Thoracic aorta (tissue), 2 donors: ENCODE measurements at regions not wholly inside any gene's neighbourhood (a gene's known extent, or its start where the extent isn't known, plus 50 kb on each side); places are given as distances from the start of the nearest gene placed in this dataset.

Experiments used
- ATAC-seq: fragments of 150-250 bp; one replicate; pipeline ENCODE4 v1.8.0; 2017; ENCODE audit warnings: low read depth; ENCODE audit not compliant: insufficient number of reproducible peaks, low FRiP score
- DNase-seq: peaks from one replicate; pipeline ENCODE4 v3.0.0-alpha.2; 2020; ENCODE audit warnings: low spot score
- H3K27ac ChIP-seq, 2 donors: fragments of 200-600 bp; sonication (generic); 1 replicate in 1 of 2; 2 replicates in 1 of 2; pipeline ENCODE4 v1.5.1; 2016; ENCODE audit warnings: mild to moderate bottlenecking in 2 of 2, moderate library complexity in 2 of 2
- H3K27me3 ChIP-seq: fragments of 200-600 bp; sonication (generic); replicated peaks from 2 replicates; pipeline ENCODE4 v1.6.0; 2016; ENCODE audit warnings: mild to moderate bottlenecking; ENCODE audit not compliant: insufficient read depth
- H3K36me3 ChIP-seq: fragments of 200-600 bp; sonication (generic); one replicate; pipeline ENCODE4 v1.5.1; 2016
- H3K4me1 ChIP-seq, 2 donors: fragments of 200-600 bp; sonication (generic); 1 replicate in 1 of 2; 2 replicates in 1 of 2; pipeline versions ENCODE4 v1.5.1 to v1.6.0; 2016; ENCODE audit warnings: low read depth in 2 of 2, mild to moderate bottlenecking in 1 of 2; ENCODE audit not compliant: control insufficient read depth in 1 of 2
- H3K4me3 ChIP-seq: fragments of 200-600 bp; sonication (generic); 2 replicates; pipeline ENCODE4 v1.5.1; 2016; ENCODE audit warnings: mild to moderate bottlenecking
- H3K9me3 ChIP-seq: fragments of 200-600 bp; sonication (generic); 2 replicates; pipeline ENCODE4 v1.5.1; 2016
- TF ChIP-seq, protein P1 (sequence below): fragments of 200-600 bp; sonication (generic); IDR thresholded peaks from one replicate; pipeline ENCODE4 v1.5.1; 2019; ENCODE audit warnings: antibody characterized with exemption

DNA sequence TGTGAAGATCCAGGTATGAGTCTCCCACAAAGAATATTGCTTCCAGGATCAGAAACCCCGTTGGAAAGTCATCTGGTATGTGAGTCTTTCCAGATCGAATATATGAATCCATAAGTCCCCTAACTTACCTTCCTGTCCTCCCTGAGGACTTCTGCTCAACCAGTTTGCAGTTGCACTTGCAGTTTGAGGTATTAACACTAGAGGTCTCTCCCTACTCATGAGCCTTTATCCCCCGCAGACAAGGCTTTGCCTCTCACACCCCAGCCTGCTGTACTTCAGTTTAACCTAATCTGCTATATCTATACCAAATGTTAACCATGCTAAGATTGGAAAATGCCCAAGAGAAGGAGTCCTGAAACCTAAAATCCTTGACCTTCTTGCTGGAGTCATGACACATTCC lies 135.3 kb upstream of the DEFB112 start:
- TF ChIP-seq, protein P1, sequence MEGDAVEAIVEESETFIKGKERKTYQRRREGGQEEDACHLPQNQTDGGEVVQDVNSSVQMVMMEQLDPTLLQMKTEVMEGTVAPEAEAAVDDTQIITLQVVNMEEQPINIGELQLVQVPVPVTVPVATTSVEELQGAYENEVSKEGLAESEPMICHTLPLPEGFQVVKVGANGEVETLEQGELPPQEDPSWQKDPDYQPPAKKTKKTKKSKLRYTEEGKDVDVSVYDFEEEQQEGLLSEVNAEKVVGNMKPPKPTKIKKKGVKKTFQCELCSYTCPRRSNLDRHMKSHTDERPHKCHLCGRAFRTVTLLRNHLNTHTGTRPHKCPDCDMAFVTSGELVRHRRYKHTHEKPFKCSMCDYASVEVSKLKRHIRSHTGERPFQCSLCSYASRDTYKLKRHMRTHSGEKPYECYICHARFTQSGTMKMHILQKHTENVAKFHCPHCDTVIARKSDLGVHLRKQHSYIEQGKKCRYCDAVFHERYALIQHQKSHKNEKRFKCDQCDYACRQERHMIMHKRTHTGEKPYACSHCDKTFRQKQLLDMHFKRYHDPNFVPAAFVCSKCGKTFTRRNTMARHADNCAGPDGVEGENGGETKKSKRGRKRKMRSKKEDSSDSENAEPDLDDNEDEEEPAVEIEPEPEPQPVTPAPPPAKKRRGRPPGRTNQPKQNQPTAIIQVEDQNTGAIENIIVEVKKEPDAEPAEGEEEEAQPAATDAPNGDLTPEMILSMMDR: no peak
- no peaks in the 10 kb centered on the region for H3K4me1 ChIP-seq
- no peak overlapping the region for H3K27ac ChIP-seq
- no peaks in the 10 kb centered on the region for H3K9me3 ChIP-seq
- H3K27me3 ChIP-seq: no peaks in the 10 kb centered on the region
- no peak for DNase-seq
- no peak for ATAC-seq
- H3K4me3 ChIP-seq: no peak overlapping the region
- H3K36me3 ChIP-seq: no peaks in the 10 kb centered on the region

DNA sequence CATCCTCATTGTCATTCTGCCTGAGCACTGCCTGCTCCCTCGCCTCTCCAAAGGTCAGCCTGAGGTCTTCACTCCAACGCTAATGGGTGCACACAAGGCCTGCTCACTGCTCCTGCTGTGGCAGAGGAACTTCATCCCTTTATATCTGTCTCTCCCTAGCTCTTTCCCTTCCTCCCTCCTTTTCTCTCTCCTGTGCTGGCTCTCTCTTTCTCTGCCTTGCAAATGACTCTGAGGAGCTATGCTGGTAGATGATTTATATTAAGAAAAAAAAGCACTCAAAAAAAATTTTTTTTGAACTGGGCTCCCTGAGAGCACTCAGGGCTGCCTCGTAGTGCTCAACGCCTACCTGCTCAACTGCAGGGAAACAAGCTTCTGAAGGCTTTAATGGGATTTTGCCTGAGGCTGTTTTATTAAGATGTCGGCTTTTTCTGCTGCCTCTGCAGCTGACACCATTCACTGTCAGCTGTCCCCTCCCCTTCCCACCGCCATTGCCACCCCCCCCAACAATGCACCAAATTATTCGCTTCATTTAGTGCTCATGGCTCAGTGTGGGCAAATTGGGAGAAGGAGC lies 137.7 kb upstream of the DEFB112 start:
- no peaks in the 10 kb centered on the region for H3K27me3 ChIP-seq
- H3K9me3 ChIP-seq: no peaks in the 10 kb centered on the region
- H3K4me1 ChIP-seq: no peaks in the 10 kb centered on the region
- DNase-seq: no peak
- H3K4me3 ChIP-seq: no peak overlapping the region
- H3K36me3 ChIP-seq: no peaks in the 10 kb centered on the region
- no peak overlapping the region for H3K27ac ChIP-seq
- ATAC-seq: no peak
- TF ChIP-seq, protein P1: no peak

DNA sequence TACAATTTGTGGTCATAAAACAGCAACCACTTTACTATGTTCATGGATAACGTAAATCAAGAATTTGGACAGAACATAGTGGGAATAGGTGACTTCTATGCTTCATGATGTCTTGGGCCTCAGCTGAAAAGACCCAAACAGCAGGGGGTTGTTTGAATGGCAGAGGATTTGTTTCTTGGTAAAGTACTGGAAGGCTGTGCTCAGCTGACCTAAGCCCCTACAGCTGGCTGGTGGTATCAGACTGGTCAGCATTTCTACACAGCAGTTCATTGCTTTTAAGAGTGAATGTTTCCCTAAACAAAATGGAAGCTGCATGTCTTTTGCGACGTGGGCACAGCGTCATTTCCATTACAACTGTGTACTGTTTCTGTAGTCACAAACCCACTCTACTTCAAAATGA lies 148.5 kb upstream of the DEFB112 start:
- Histone ChIP-seq H3K36me3 (no peaks in the 10 kb centered on the region), H3K9me3 (no peaks in the 10 kb centered on the region), H3K27ac (no peak overlapping the region), H3K4me3 (no peak overlapping the region), H3K27me3 (no peaks in the 10 kb centered on the region), H3K4me1 (no peaks in the 10 kb centered on the region)
- TF ChIP-seq, protein P1: no peak
- DNase-seq (no peak), ATAC-seq (no peak)

DNA sequence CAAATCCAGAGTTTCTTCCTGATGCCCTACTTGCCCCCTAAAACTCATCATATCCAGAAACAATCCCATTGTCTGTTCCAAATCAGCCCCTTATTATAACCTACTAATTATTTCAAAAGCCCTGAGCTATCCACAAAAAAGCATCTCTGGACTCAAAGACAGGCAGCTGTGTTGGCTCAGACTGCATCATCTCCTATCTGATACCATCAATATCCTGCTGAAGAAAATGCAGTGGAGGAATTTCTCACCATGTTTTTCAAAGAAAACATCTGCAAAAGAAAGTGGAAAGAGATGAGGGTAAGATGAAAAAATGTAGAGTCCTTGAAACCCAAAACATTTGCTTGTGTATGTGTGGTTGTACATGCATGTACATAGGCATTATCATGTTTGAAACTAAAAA lies 153.0 kb upstream of the DEFB112 start:
- Histone ChIP-seq H3K4me1 (no peaks in the 10 kb centered on the region), H3K36me3 (no peaks in the 10 kb centered on the region), H3K4me3 (no peak overlapping the region), H3K27me3 (no peaks in the 10 kb centered on the region), H3K27ac (no peak overlapping the region), H3K9me3 (no peaks in the 10 kb centered on the region)
- no peak for DNase-seq
- ATAC-seq: no peak
- TF ChIP-seq, protein P1: no peak

DNA sequence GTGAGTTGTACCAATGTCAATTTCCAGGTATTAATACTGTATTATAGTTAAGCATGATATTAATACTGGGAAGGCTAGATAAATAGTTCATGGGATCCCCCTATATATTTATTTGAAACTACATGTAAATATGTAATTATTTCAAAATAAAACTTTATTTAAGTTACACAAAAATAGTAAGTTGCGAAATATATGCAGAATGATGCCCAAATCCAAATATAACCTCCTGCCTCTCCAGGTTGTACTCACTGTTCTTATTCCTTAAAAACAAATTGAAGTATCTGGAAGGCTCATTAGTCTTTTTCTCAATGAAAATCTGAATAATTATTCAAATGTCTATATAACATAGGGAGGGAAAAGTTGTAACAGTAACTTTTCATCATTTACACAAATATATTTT lies 161.9 kb upstream of the DEFB112 start:
- DNase-seq: no peak
- ATAC-seq: no peak

More for the DNA sequence above, 161.9 kb upstream of the DEFB112 start:
- Histone ChIP-seq H3K4me3 (no peak overlapping the region), H3K36me3 (no peaks in the 10 kb centered on the region), H3K9me3 (no peaks in the 10 kb centered on the region), H3K27me3 (no peaks in the 10 kb centered on the region), H3K4me1 (no peaks in the 10 kb centered on the region), H3K27ac (no peak overlapping the region)
- TF ChIP-seq, protein P1: no peak
